ENCODE measurements at regions not wholly inside any gene's neighbourhood (a gene's known extent, or its start where the extent isn't known, plus 50 kb on each side); places are given as distances from the start of the nearest gene placed in this dataset.
A peak's percentile ranks its signal among the peaks of the same experiment; 100 is the strongest.
"Not testable (repeated sequence)": the region's sequence is repeated elsewhere in the genome, so short reads cannot be mapped to it uniquely, and the experiment has no call there.

GRCh38 chr5:106312360-106312759 is 1358.4 kb downstream of the EFNA5 start:
- intact Hi-C loops (cut with DNase I), result no loop called here
- DNase-seq, result no peak

GRCh38 chr5:106311230-106311915 is 1359.4 kb downstream of the EFNA5 start:
- intact Hi-C loops (cut with DNase I), result no loop called here
- no peak for DNase-seq

- intact Hi-C loops (cut with DNase I), result no loop called here
- peak in 1 of 10 donors; percentile 24 for DNase-seq
These were observed 1363.5 kb downstream of the EFNA5 start for GRCh38 chr5:106307265-106307664.

- no peak for DNase-seq
- intact Hi-C loops (cut with DNase I), result no loop called here
These were observed 1364.3 kb downstream of the EFNA5 start for GRCh38 chr5:106306313-106307028.

GRCh38 chr5:106303911-106304310 is 1366.8 kb downstream of the EFNA5 start:
- intact Hi-C loops (cut with DNase I), result no loop called here
- DNase-seq, result no peak

- no peak for DNase-seq
- intact Hi-C loops (cut with DNase I), result no loop called here
These were observed 1378.1 kb downstream of the EFNA5 start for GRCh38 chr5:106292654-106293053.

- no peak for DNase-seq
- intact Hi-C loops (cut with DNase I), result no loop called here
These were observed 1379.9 kb downstream of the EFNA5 start for GRCh38 chr5:106290841-106291240.

- intact Hi-C loops (cut with DNase I), result no loop called here
- DNase-seq, result no peak
These were observed 1381.8 kb downstream of the EFNA5 start for GRCh38 chr5:106288979-106289378.

GRCh38 chr5:106277540-106278096 is 1393.1 kb downstream of the EFNA5 start:
- intact Hi-C loops (cut with DNase I), result no loop called here
- no peak for DNase-seq

- no peak for DNase-seq
- intact Hi-C loops (cut with DNase I), result no loop called here
These were observed 1401.4 kb downstream of the EFNA5 start for GRCh38 chr5:106269252-106269843.

- intact Hi-C loops (cut with DNase I), result no loop called here
These were observed 1403.5 kb downstream of the EFNA5 start for GRCh38 chr5:106267256-106267655.

GRCh38 chr5:106262395-106262794 is 1408.3 kb downstream of the EFNA5 start:
- no peak for DNase-seq
- intact Hi-C loops (cut with DNase I), result no loop called here

More at GRCh38 chr5:106267256-106267655, 1403.5 kb downstream of the EFNA5 start:
- DNase-seq, result no peak

- DNase-seq; intact Hi-C loops (cut with DNase I): not testable (repeated sequence)
These were observed 1411.2 kb downstream of the EFNA5 start for GRCh38 chr5:106259431-106260090.

- intact Hi-C loops (cut with DNase I), result no loop called here
- no peak for DNase-seq
These were observed 1412.1 kb downstream of the EFNA5 start for GRCh38 chr5:106258591-106259125.

- no peak for DNase-seq
- intact Hi-C loops (cut with DNase I), result no loop called here
These were observed 1416.0 kb downstream of the EFNA5 start for GRCh38 chr5:106254784-106255183.

- peak in 4 of 10 donors; percentile 19 to 70 (median 60) for DNase-seq
- intact Hi-C loops (cut with DNase I), result not testable (repeated sequence)
These were observed 1424.5 kb downstream of the EFNA5 start for GRCh38 chr5:106246044-106246745.

GRCh38 chr5:106241409-106241808 is 1429.3 kb downstream of the EFNA5 start:
- intact Hi-C loops (cut with DNase I), result no loop called here
- DNase-seq, result peak in 1 of 10 donors; percentile 25

GRCh38 chr5:106205916-106206571 is 1464.7 kb downstream of the EFNA5 start:
- peak in 3 of 10 donors; percentile 53 to 74 (median 69) for DNase-seq
- intact Hi-C loops (cut with DNase I), result no loop called here

- no peak for DNase-seq
- intact Hi-C loops (cut with DNase I), result no loop called here
These were observed 1468.7 kb downstream of the EFNA5 start for GRCh38 chr5:106202035-106202434.
